ENCODE measurements at regions not wholly inside any gene's neighbourhood (a gene's known extent, or its start where the extent isn't known, plus 50 kb on each side); places are given as distances from the start of the nearest gene placed in this dataset.
"Not testable (repeated sequence)": the region's sequence is repeated elsewhere in the genome, so short reads cannot be mapped to it uniquely, and the experiment has no call there.

DNA sequence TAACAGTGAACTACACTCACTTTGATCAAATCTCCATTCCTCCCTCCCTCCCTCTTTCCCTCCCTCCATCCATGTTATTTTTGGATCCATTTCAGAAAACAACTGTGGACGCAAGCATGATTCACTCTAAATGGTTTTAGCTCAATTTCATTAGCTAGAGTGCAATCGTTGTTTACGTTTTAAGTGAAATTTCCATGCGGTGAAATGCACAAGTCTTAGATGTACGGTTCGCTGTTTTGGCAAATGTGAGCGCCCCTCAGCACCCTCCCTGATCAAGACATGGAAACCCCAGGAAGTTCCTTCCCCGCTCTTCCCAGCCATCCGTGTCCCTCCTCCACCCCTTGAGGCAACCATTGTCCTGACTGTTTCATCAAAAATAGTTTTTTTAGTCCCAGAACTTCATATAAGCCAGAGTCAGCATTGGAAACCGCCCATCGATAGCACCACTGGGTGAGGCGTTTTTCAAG, 206.3 kb downstream of the NPIPB11 start:
- TF ChIP-seq, protein P1, sequence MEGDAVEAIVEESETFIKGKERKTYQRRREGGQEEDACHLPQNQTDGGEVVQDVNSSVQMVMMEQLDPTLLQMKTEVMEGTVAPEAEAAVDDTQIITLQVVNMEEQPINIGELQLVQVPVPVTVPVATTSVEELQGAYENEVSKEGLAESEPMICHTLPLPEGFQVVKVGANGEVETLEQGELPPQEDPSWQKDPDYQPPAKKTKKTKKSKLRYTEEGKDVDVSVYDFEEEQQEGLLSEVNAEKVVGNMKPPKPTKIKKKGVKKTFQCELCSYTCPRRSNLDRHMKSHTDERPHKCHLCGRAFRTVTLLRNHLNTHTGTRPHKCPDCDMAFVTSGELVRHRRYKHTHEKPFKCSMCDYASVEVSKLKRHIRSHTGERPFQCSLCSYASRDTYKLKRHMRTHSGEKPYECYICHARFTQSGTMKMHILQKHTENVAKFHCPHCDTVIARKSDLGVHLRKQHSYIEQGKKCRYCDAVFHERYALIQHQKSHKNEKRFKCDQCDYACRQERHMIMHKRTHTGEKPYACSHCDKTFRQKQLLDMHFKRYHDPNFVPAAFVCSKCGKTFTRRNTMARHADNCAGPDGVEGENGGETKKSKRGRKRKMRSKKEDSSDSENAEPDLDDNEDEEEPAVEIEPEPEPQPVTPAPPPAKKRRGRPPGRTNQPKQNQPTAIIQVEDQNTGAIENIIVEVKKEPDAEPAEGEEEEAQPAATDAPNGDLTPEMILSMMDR (IDR thresholded peaks at IDR 0.05), result not testable (repeated sequence)
- peak; percentile 14 for TF ChIP-seq POLR2AphosphoS5 (IDR thresholded peaks at IDR 0.05)
- not testable (repeated sequence) for TF ChIP-seq EP300 (IDR thresholded peaks at IDR 0.05)
